ENCODE measurements at regions not wholly inside any gene's neighbourhood (a gene's known extent, or its start where the extent isn't known, plus 50 kb on each side); places are given as distances from the start of the nearest gene placed in this dataset.

GRCh38 chr9:89770531-89771174, 165.8 kb downstream of the GADD45G start:
- no peak for DNase-seq (ENCODE audit: low read depth)
- TF ChIP-seq CTCF (IDR thresholded peaks at IDR 0.05; ENCODE audit: insufficient read depth, low read depth, low read length, missing control alignments): no peak
- no peak overlapping the region for H3K4me3 ChIP-seq (ENCODE audit: low read depth, low read length)

GRCh38 chr9:89771205-89771604, 166.4 kb downstream of the GADD45G start:
- TF ChIP-seq CTCF (IDR thresholded peaks at IDR 0.05; ENCODE audit: insufficient read depth, low read depth, low read length, missing control alignments): no peak
- H3K4me3 ChIP-seq (ENCODE audit: low read depth, low read length): no peak overlapping the region
- no peak for DNase-seq (ENCODE audit: low read depth)

GRCh38 chr9:89773170-89773569, 168.4 kb downstream of the GADD45G start:
- DNase-seq (ENCODE audit: low read depth): no peak
- H3K4me3 ChIP-seq (ENCODE audit: low read depth, low read length): no peak overlapping the region
- no peak for TF ChIP-seq CTCF (IDR thresholded peaks at IDR 0.05; ENCODE audit: insufficient read depth, low read depth, low read length, missing control alignments)

GRCh38 chr9:89774858-89775370, 170.1 kb downstream of the GADD45G start:
- no peak for TF ChIP-seq CTCF (IDR thresholded peaks at IDR 0.05; ENCODE audit: insufficient read depth, low read depth, low read length, missing control alignments)

GRCh38 chr9:89775641-89776040, 170.8 kb downstream of the GADD45G start:
- H3K4me3 ChIP-seq (ENCODE audit: low read depth, low read length): no peak overlapping the region
- no peak for TF ChIP-seq CTCF (IDR thresholded peaks at IDR 0.05; ENCODE audit: insufficient read depth, low read depth, low read length, missing control alignments)
- no peak for DNase-seq (ENCODE audit: low read depth)

More at GRCh38 chr9:89774858-89775370, 170.1 kb downstream of the GADD45G start:
- H3K4me3 ChIP-seq (ENCODE audit: low read depth, low read length): no peak overlapping the region
- no peak for DNase-seq (ENCODE audit: low read depth)

GRCh38 chr9:89776795-89777525, 172.1 kb downstream of the GADD45G start:
- TF ChIP-seq CTCF (IDR thresholded peaks at IDR 0.05; ENCODE audit: insufficient read depth, low read depth, low read length, missing control alignments): no peak
- no peak overlapping the region for H3K4me3 ChIP-seq (ENCODE audit: low read depth, low read length)

More at GRCh38 chr9:89776795-89777525, 172.1 kb downstream of the GADD45G start:
- DNase-seq (ENCODE audit: low read depth): no peak

All from GM12865 (cell line).